GM21528 (cell line): ENCODE measurements at regions not wholly inside any gene's neighbourhood (a gene's known extent, or its start where the extent isn't known, plus 50 kb on each side); places are given as distances from the start of the nearest gene placed in this dataset.
"Not testable (repeated sequence)": the region's sequence is repeated elsewhere in the genome, so short reads cannot be mapped to it uniquely, and the experiment has no call there.

Source experiments
- ATAC-seq: cut with Tn5 transposase; IDR thresholded peaks from one replicate; pipeline ENCODE4 v1.9.1; 2021; ENCODE audit warnings: mild to moderate bottlenecking, moderate library complexity; ENCODE audit not compliant: unreplicated experiment, low FRiP score

DNA sequence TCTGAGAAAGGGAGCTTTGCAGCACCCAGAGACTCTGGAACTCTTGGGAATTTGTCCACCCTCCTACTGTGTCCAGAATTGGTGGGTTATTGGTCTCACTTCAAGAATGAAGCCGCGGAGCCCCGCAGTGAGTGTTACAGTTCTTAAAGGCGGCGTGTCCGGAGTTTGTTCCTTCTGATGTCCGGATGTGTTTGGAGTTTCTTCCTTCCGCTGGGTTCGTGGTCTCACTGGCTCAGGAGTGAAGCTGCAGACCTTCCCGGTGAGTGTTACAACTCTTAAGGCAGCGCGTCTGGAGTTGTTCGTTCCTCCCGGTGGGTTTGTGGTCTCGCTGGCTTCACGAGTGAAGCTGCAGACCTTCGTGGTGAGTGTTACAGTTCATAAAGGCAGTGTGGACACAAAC lies 824.7 kb downstream of the LRRTM4 start:
- not testable (repeated sequence) for ATAC-seq

GRCh38 chr2:76692908-76693307 lies 829.3 kb downstream of the LRRTM4 start:
- no peak for ATAC-seq

DNA sequence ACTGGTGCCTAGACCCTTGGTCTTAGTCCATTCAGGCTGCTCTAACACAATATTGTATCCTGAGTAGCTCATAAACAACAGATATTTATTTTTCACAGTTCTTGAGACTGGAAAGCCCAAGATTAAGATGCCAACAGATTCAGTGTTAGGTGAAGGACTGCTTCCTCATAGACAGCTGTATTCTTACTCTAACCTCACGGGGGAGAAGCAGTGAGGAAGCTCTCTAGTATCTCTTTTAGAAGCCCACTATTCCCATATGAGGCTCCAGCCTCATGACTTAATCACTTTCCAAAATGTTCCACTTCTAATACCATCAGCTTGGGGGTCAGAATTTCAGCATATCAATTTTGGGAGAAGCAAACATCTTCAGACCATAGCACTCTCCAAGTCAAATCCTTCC lies 833.4 kb downstream of the LRRTM4 start:
- ATAC-seq = no peak

- ATAC-seq = no peak
Observed at GRCh38 chr2:76687923-76688322, 834.3 kb downstream of the LRRTM4 start.

- ATAC-seq = no peak
Observed at GRCh38 chr2:76684756-76685155, 837.4 kb downstream of the LRRTM4 start.

DNA sequence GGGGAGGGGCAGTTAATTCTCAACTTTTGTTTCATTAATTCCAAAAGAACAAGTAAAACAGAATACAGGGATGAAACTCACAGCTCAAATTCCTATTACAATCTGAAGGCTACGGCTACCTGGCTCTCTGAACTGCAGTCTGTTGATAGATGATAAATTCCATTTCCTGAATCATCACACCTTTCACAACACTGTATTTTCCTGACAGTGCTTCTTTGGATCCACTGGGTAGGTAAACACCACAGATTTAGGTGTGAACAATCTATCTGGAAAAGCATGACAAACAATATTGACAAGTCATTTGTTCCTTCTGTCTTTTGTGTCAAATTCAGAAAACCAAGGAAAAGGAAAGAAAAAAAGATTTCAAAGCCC lies 843.2 kb downstream of the LRRTM4 start:
- no peak for ATAC-seq

GRCh38 chr2:76678383-76679024 lies 843.7 kb downstream of the LRRTM4 start:
- ATAC-seq = no peak

GRCh38 chr2:76675212-76675611 lies 847.0 kb downstream of the LRRTM4 start:
- no peak for ATAC-seq

DNA sequence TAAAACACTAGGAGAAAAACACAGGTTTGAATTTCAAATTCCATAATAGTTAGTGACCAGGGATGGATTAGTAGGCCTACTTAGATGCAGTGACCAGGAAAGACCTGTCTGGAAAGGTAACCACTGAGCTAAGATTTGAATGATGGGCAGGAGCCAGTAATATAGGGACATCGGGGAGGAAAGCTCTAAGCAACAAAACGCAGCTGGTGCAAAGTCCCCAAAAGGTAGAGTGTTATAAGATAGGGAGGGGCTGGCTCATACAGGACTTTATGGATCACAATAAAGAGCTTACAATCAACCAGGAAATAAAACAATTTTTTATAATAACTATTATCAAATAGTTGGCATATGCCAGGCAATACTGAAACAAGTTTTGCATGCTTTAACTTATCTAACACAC lies 849.4 kb downstream of the LRRTM4 start:
- no peak for ATAC-seq

DNA sequence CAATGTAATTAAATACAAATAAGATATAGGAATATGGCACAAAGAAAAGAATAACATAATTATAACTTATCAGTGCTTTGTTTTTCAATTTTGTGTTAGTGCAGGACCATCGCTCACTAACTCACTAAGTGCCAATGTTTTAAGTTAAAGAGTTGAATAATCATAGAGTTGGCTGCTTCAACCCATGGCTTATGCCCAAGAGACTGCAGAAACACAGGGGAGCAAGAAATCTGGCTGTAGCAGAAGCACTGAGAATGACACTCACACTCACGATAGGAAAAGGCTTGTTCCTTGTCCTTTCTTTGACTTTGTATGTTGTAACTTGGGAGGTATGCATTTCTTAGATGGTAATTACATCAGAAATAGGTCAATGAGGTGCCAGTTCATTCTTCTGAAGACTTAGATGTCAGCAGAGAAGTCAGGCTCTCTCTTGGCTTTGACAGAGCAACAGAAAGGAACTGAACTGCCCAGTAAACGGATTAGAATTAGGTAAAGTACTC lies 852.2 kb downstream of the LRRTM4 start:
- ATAC-seq = no peak

GRCh38 chr2:76668279-76668678 lies 853.9 kb downstream of the LRRTM4 start:
- ATAC-seq = no peak

GRCh38 chr2:76667821-76668271 lies 854.3 kb downstream of the LRRTM4 start:
- no peak for ATAC-seq

- ATAC-seq = no peak
Observed at GRCh38 chr2:76642129-76642528, 880.0 kb downstream of the LRRTM4 start.

DNA sequence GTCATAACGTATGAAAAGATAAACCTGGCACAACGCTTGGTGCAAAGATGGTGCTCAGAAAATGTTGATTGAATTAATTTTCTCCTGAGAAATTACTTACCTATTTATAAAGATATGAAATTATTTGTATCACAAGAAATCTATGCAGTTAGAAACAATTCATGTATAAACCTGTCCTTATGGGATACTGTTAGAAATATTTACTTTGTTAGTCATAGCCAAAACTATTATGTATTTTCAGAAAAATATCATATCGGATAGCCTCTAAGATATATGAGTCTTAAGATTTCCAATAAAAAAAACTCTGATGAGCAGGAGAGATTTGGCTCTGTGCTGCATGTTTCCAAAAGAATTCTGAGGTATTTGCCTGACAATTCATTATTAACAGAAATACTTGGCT lies 880.7 kb downstream of the LRRTM4 start:
- no peak for ATAC-seq

DNA sequence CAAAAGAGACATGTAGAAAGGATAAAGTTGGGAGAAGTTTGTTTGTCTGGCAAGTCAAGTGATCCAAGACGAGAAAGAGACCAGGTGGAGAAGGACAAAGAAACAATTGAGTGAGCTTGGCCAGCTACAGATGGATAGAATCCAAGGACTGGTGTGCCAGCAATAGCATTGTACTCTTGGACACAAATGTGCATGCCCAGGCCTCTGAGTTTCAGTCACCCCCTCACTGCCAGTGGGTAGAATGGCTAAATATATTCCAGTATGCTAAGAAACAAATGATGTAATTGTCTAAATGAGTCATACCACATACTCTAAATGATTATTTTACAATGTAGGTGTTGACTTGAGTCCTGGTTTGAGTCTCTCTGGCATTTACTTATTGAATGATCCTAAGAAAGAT lies 881.3 kb downstream of the LRRTM4 start:
- ATAC-seq = no peak

DNA sequence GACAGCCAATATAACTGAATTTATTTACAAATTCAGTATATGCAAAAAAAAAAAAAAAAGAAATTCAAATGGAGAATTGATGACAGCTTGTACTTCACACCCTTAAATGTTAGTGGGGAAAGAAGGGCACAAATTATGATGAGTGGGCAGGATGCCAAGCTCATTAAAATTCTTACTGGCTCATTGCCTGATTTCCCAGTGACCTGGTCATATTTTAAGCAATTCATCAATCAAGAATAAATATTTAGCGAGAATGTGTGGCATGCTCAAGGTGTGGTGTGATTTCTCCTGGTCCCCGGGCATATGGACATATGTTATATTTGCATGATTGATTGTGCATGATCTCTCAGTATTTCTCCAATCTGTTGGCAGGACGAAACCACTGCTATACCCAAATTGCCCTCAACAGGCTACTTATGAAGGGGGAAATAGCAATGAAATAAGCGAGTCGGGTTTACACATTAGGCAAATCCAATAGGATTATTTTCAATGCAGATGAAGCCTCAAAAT lies 883.0 kb downstream of the LRRTM4 start:
- ATAC-seq = no peak

GRCh38 chr2:76633276-76633921 lies 888.8 kb downstream of the LRRTM4 start:
- no peak for ATAC-seq

- no peak for ATAC-seq
Observed at GRCh38 chr2:76625101-76625500, 897.1 kb downstream of the LRRTM4 start.

DNA sequence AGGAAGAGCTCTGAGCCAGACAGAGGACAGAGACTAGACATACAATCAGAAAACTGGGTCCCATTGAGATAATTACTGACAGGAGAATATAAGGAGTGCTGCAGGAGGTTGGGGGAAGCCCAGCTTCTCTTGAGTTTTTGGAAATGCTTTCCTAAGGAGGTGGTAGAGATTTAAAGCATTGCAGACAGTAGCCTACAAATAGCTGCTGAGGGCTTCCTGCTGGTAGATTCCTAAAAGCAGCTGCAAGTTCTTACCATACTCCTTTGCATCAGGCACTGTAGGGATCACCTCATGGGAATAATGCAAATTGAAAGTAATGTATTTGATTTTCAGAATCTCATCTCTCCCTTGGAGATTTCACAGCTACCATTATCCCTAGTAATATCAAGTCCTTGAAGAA lies 902.6 kb upstream of the GCFC2 start:
- ATAC-seq = no peak

DNA sequence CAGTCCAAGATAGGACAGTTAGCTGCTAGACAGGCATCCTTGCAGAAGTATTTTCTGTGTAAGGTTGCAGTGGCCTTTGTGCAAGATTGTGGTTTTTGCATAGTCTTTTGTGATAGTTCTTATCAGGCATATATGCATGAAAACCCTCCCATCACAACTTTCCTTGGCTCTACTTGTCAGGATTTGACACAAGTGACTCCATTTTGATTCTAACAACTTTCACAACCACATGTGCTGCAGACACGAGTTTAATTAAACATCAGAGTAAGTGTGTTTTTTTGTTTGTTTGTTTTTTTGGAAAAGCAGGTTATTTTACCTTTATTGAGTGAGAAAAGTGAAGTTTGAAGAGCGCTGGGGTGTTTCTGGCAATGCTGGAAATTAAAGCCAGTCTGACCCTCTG lies 902.0 kb upstream of the GCFC2 start:
- no peak for ATAC-seq

- no peak for ATAC-seq
Observed at GRCh38 chr2:76610451-76610850, 899.7 kb upstream of the GCFC2 start.

DNA sequence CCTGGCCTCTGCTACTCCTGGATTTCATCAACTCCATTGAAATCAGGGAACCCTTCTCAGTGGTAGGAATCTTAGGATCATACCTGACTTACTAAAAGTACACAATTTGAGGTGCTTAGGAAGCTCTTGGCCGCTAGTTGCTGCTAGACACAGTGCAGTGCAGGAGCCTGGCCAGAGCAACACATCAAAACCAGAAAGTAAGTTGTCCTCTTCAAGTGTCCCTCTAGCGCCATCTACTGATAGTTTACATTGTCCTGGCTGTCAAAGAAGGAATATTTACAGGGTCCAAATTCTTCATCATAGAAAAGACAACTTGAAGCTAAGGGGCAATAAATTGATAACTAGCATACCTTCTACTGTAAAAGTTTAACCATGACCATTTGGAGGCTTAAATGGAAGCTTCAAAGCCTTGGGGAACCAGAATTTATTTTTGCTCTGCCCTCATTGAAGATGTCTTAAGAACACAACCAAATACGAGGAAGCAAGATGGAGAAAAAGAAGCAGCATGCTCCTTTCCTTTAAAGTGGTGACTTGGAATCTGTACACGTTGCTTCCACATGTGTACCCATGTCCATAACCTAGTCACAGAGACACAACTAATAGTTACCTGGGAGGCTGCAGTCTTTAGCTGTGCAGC lies 889.1 kb upstream of the GCFC2 start:
- peak; percentile 98 for ATAC-seq
